ENCODE measurements at regions not wholly inside any gene's neighbourhood (a gene's known extent, or its start where the extent isn't known, plus 50 kb on each side); places are given as distances from the start of the nearest gene placed in this dataset.
A peak's percentile ranks its signal among the peaks of the same experiment; 100 is the strongest.

GRCh38 chr2:234841321-234842015 is 110.3 kb upstream of the SH3BP4 start:
- H3K9me3 ChIP-seq, result no peaks in the 10 kb centered on the region
- H3K36me3 ChIP-seq, result no peaks in the 10 kb centered on the region
- H3K4me1 ChIP-seq (ENCODE audit: control insufficient read depth in 1 of 2, low read depth in 2 of 2), result peaks cover 0 to 12% of the 10 kb centered on the region in 2 donors
- no peak overlapping the region for H3K4me3 ChIP-seq
- no peaks in the 10 kb centered on the region for H3K27me3 ChIP-seq (replicated peaks; ENCODE audit: insufficient read depth)
- no peak for ATAC-seq (ENCODE audit: insufficient number of reproducible peaks, low FRiP score, low read depth)
- no peak for TF ChIP-seq CTCF (IDR thresholded peaks at IDR 0.05)
- no peak overlapping the region for H3K27ac ChIP-seq
- no peak for DNase-seq (ENCODE audit: low spot score)

GRCh38 chr2:234840336-234840735 is 111.5 kb upstream of the SH3BP4 start:
- no peak for TF ChIP-seq CTCF (IDR thresholded peaks at IDR 0.05)
- H3K27me3 ChIP-seq (replicated peaks; ENCODE audit: insufficient read depth), result no peaks in the 10 kb centered on the region
- ATAC-seq (ENCODE audit: insufficient number of reproducible peaks, low FRiP score, low read depth) (no peak), DNase-seq (ENCODE audit: low spot score) (no peak)
- H3K4me3 ChIP-seq, result peak overlapping the region; percentile 12
- no peak overlapping the region for H3K27ac ChIP-seq
- H3K36me3 ChIP-seq, result no peaks in the 10 kb centered on the region
- no peaks in the 10 kb centered on the region for H3K9me3 ChIP-seq
- peaks cover 0 to 12% of the 10 kb centered on the region in 2 donors for H3K4me1 ChIP-seq (ENCODE audit: control insufficient read depth in 1 of 2, low read depth in 2 of 2)

GRCh38 chr2:234839285-234839684 is 112.5 kb upstream of the SH3BP4 start:
- no peak for ATAC-seq (ENCODE audit: insufficient number of reproducible peaks, low FRiP score, low read depth)
- Histone ChIP-seq H3K4me1 (ENCODE audit: control insufficient read depth in 1 of 2, low read depth in 2 of 2) (peaks cover 0 to 12% of the 10 kb centered on the region in 2 donors), H3K27ac (no peak overlapping the region), H3K9me3 (no peaks in the 10 kb centered on the region), H3K27me3 (replicated peaks; ENCODE audit: insufficient read depth) (no peaks in the 10 kb centered on the region), H3K36me3 (no peaks in the 10 kb centered on the region), H3K4me3 (no peak overlapping the region)
- no peak for TF ChIP-seq CTCF (IDR thresholded peaks at IDR 0.05)
- DNase-seq (ENCODE audit: low spot score), result no peak

- no peaks in the 10 kb centered on the region for H3K36me3 ChIP-seq
- no peak overlapping the region for H3K4me3 ChIP-seq
- ATAC-seq (ENCODE audit: insufficient number of reproducible peaks, low FRiP score, low read depth) (no peak), DNase-seq (ENCODE audit: low spot score) (no peak)
- H3K4me1 ChIP-seq (ENCODE audit: control insufficient read depth in 1 of 2, low read depth in 2 of 2), result peaks cover 0 to 12% of the 10 kb centered on the region in 2 donors
- no peaks in the 10 kb centered on the region for H3K9me3 ChIP-seq
- no peaks in the 10 kb centered on the region for H3K27me3 ChIP-seq (replicated peaks; ENCODE audit: insufficient read depth)
- TF ChIP-seq CTCF (IDR thresholded peaks at IDR 0.05), result no peak
- H3K27ac ChIP-seq, result no peak overlapping the region
Measured at GRCh38 chr2:234836271-234836670, 115.5 kb upstream of the SH3BP4 start.

GRCh38 chr2:234835738-234836137 is 116.1 kb upstream of the SH3BP4 start:
- Histone ChIP-seq H3K9me3 (no peaks in the 10 kb centered on the region), H3K27ac (no peak overlapping the region), H3K36me3 (no peaks in the 10 kb centered on the region), H3K4me1 (ENCODE audit: control insufficient read depth in 1 of 2, low read depth in 2 of 2) (peaks cover 0 to 11% of the 10 kb centered on the region in 2 donors), H3K27me3 (replicated peaks; ENCODE audit: insufficient read depth) (no peaks in the 10 kb centered on the region), H3K4me3 (no peak overlapping the region)
- no peak for TF ChIP-seq CTCF (IDR thresholded peaks at IDR 0.05)
- no peak for DNase-seq (ENCODE audit: low spot score)
- ATAC-seq (ENCODE audit: insufficient number of reproducible peaks, low FRiP score, low read depth), result no peak
